ENCODE measurements at regions not wholly inside any gene's neighbourhood (a gene's known extent, or its start where the extent isn't known, plus 50 kb on each side); places are given as distances from the start of the nearest gene placed in this dataset.

DNA sequence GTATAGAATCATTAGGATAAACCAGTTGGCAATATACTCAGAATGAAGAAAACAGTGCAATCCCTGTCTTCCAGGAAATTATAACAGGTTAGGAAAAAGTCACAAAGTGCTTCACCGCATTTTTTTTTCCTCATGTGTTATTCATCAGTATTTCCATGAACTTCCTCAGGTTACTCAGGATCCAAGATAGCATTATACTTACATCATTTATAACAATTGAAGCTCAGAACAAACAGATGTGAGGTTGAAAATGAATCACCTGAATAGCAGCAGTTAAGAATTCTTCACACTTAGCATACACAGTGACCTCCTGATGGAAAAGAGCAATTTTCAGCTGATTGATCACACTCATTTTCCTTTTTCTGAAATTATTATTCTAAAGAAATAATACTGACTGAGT lies 1040.7 kb upstream of the B3GALT2 start:
- no peaks in the 10 kb centered on the region for H3K27me3 Mint-ChIP-seq (ENCODE audit: unreplicated experiment)
- H3K9me3 Mint-ChIP-seq (ENCODE audit: unreplicated experiment) = no peaks in the 10 kb centered on the region
- no peak for DNase-seq
- H3K4me3 Mint-ChIP-seq (ENCODE audit: unreplicated experiment) = no peak overlapping the region
- H3K27ac Mint-ChIP-seq (ENCODE audit: unreplicated experiment) = no peak overlapping the region
- TF ChIP-seq, protein P1, sequence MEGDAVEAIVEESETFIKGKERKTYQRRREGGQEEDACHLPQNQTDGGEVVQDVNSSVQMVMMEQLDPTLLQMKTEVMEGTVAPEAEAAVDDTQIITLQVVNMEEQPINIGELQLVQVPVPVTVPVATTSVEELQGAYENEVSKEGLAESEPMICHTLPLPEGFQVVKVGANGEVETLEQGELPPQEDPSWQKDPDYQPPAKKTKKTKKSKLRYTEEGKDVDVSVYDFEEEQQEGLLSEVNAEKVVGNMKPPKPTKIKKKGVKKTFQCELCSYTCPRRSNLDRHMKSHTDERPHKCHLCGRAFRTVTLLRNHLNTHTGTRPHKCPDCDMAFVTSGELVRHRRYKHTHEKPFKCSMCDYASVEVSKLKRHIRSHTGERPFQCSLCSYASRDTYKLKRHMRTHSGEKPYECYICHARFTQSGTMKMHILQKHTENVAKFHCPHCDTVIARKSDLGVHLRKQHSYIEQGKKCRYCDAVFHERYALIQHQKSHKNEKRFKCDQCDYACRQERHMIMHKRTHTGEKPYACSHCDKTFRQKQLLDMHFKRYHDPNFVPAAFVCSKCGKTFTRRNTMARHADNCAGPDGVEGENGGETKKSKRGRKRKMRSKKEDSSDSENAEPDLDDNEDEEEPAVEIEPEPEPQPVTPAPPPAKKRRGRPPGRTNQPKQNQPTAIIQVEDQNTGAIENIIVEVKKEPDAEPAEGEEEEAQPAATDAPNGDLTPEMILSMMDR (IDR thresholded peaks at IDR 0.05; ENCODE audit: partially characterized antibody, unreplicated experiment) = no peak
- H3K4me1 Mint-ChIP-seq (ENCODE audit: low read depth, unreplicated experiment) = no peaks in the 10 kb centered on the region
- H3K36me3 Mint-ChIP-seq (ENCODE audit: unreplicated experiment) = no peaks in the 10 kb centered on the region

DNA sequence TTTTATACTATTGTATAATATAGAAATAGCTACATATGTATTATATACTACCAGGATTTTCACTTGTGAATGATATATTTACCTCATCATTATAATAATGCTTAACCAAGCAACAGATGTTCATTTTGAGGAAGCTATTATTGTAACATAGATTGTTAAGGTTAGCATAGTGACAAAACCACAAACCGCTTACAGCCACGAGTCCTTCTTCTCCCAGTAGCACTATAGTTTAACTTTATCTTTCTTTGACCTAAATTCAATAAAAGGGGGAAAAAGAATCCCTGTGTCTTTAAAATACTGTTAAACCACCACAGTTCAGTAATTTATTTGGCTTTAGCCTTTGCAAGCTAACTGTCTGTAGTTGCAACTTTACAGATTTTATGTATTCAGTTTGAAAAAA lies 1039.4 kb upstream of the B3GALT2 start:
- no peak overlapping the region for H3K27ac Mint-ChIP-seq (ENCODE audit: unreplicated experiment)

DNA sequence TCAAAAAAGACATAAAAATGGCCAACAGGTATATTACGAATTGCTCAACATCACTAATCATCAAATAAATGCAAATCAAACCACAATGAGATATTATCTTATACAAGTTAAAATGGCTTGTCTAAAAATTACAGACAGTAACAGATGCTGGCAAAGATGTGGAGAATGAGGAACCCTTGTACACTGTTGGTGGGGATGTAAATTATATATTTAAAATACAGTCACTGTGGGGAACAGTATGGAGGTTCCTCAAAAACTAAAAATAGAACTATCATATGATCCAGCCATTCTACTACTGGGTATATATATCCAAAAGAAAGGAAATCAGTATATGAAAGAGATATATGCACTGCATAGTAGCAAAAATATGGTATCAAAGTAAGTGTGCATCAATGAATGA lies 1037.2 kb upstream of the B3GALT2 start:
- H3K27me3 Mint-ChIP-seq (ENCODE audit: unreplicated experiment) = no peaks in the 10 kb centered on the region
- H3K4me3 Mint-ChIP-seq (ENCODE audit: unreplicated experiment) = no peak overlapping the region
- H3K4me1 Mint-ChIP-seq (ENCODE audit: low read depth, unreplicated experiment) = no peaks in the 10 kb centered on the region
- DNase-seq = no peak
- no peak overlapping the region for H3K27ac Mint-ChIP-seq (ENCODE audit: unreplicated experiment)
- TF ChIP-seq, protein P1 (IDR thresholded peaks at IDR 0.05; ENCODE audit: partially characterized antibody, unreplicated experiment) = no peak
- no peaks in the 10 kb centered on the region for H3K9me3 Mint-ChIP-seq (ENCODE audit: unreplicated experiment)
- no peaks in the 10 kb centered on the region for H3K36me3 Mint-ChIP-seq (ENCODE audit: unreplicated experiment)

More for the DNA sequence above, 1039.4 kb upstream of the B3GALT2 start:
- no peaks in the 10 kb centered on the region for H3K4me1 Mint-ChIP-seq (ENCODE audit: low read depth, unreplicated experiment)
- no peaks in the 10 kb centered on the region for H3K9me3 Mint-ChIP-seq (ENCODE audit: unreplicated experiment)
- TF ChIP-seq, protein P1 (IDR thresholded peaks at IDR 0.05; ENCODE audit: partially characterized antibody, unreplicated experiment) = no peak
- DNase-seq = no peak
- H3K36me3 Mint-ChIP-seq (ENCODE audit: unreplicated experiment) = no peaks in the 10 kb centered on the region
- H3K27me3 Mint-ChIP-seq (ENCODE audit: unreplicated experiment) = no peaks in the 10 kb centered on the region
- H3K4me3 Mint-ChIP-seq (ENCODE audit: unreplicated experiment) = no peak overlapping the region

DNA sequence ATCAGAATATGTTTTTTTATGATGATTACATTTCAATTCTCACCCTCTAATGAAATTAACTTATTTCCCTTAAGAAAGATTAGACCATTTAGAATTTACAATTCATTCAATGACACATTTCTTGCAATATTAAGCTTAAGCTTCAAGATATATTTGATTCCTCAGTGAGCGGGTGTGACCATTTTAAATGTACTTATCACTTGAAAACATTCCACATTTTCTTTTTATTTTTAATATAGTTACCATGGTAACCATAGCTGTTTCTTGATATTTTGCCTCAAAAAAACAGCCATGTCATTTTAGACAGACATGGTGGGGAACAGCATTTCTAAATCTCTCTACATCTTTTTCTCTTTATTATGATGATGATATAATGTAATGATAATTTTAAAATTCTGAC lies 1029.0 kb upstream of the B3GALT2 start:
- Mint-ChIP-seq H3K4me1 (ENCODE audit: low read depth, unreplicated experiment) (no peaks in the 10 kb centered on the region), H3K4me3 (ENCODE audit: unreplicated experiment) (no peak overlapping the region), H3K9me3 (ENCODE audit: unreplicated experiment) (no peaks in the 10 kb centered on the region), H3K36me3 (ENCODE audit: unreplicated experiment) (no peaks in the 10 kb centered on the region), H3K27me3 (ENCODE audit: unreplicated experiment) (no peaks in the 10 kb centered on the region), H3K27ac (ENCODE audit: unreplicated experiment) (no peak overlapping the region)
- TF ChIP-seq, protein P1 (IDR thresholded peaks at IDR 0.05; ENCODE audit: partially characterized antibody, unreplicated experiment) = no peak
- no peak for DNase-seq

DNA sequence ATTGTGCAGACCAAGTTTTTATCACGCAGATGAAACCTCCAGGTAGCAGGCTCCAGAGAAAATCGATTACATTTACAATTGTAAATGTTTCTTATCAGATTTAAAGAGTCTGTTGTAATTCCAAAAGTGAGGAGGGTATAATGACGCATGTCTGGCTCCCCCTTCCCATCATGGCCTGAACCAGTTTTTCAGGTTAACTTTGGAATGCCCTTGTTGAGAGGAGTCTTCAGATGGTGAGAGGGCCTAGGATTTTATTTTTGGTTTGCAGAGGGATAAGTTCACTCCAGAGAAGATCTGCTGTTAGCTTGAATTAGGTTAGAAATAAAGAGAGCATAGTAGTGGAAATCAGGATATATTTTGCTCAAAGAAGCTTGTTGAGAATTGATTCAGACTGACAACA lies 1028.3 kb upstream of the B3GALT2 start:
- no peak for DNase-seq
- H3K27ac Mint-ChIP-seq (ENCODE audit: unreplicated experiment) = no peak overlapping the region
- no peaks in the 10 kb centered on the region for H3K4me1 Mint-ChIP-seq (ENCODE audit: low read depth, unreplicated experiment)

More for the DNA sequence above, 1028.3 kb upstream of the B3GALT2 start:
- Mint-ChIP-seq H3K9me3 (ENCODE audit: unreplicated experiment) (no peaks in the 10 kb centered on the region), H3K27me3 (ENCODE audit: unreplicated experiment) (no peaks in the 10 kb centered on the region), H3K4me3 (ENCODE audit: unreplicated experiment) (no peak overlapping the region), H3K36me3 (ENCODE audit: unreplicated experiment) (no peaks in the 10 kb centered on the region)
- TF ChIP-seq, protein P1 (IDR thresholded peaks at IDR 0.05; ENCODE audit: partially characterized antibody, unreplicated experiment) = no peak
